ENCODE measurements at regions not wholly inside any gene's neighbourhood (a gene's known extent, or its start where the extent isn't known, plus 50 kb on each side); places are given as distances from the start of the nearest gene placed in this dataset.

DNA sequence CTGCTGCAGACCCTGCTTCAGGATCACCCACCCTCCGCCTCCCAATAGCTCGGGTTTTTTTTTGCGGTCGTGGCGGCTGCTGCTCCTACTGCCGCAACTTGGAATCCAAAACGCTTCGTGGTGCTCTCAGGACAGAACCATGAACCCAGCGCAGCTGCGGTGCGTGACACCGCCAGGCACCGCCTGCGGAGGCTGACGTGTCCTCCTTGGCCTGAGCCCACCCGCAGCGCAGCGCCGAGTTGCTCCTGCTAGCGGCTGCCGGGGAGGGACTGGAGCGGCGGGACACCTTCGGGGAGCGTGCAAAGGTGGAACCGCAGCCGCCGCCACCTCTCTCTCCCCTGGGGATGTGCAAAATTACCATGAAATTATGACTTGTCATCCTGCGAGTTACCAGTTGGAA, 1893.0 kb downstream of the TP53TG3F start:
- H3K4me1 Mint-ChIP-seq: no peaks in the 10 kb centered on the region
- DNase-seq: no peak
- H3K27ac ChIP-seq (ENCODE audit: low read length): no peak overlapping the region
- no peaks in the 10 kb centered on the region for H3K36me3 ChIP-seq (ENCODE audit: control insufficient read depth, insufficient read depth, low read length)
- H3K4me3 ChIP-seq (ENCODE audit: low read length): no peak overlapping the region
- peaks cover 11 to 16% of the 10 kb centered on the region in 2 donors for H3K9me3 Mint-ChIP-seq
- H3K4me1 ChIP-seq (ENCODE audit: control insufficient read depth, insufficient read depth, low read length): no peaks in the 10 kb centered on the region
- H3K4me3 Mint-ChIP-seq: no peak overlapping the region
- H3K36me3 Mint-ChIP-seq: peaks cover 9% of the 10 kb centered on the region
- intact Hi-C loops (cut with micrococcal nuclease): no loop called here
- no peak overlapping the region for H3K27ac Mint-ChIP-seq
- H3K9me3 ChIP-seq (ENCODE audit: control insufficient read depth, insufficient read depth, low read length): peaks cover 4% of the 10 kb centered on the region
- H3K27me3 ChIP-seq (ENCODE audit: control insufficient read depth, insufficient read depth, low read length): no peaks in the 10 kb centered on the region
- no peaks in the 10 kb centered on the region for H3K27me3 Mint-ChIP-seq (ENCODE audit: low read depth in 2 of 2)
- TF ChIP-seq, protein P1, sequence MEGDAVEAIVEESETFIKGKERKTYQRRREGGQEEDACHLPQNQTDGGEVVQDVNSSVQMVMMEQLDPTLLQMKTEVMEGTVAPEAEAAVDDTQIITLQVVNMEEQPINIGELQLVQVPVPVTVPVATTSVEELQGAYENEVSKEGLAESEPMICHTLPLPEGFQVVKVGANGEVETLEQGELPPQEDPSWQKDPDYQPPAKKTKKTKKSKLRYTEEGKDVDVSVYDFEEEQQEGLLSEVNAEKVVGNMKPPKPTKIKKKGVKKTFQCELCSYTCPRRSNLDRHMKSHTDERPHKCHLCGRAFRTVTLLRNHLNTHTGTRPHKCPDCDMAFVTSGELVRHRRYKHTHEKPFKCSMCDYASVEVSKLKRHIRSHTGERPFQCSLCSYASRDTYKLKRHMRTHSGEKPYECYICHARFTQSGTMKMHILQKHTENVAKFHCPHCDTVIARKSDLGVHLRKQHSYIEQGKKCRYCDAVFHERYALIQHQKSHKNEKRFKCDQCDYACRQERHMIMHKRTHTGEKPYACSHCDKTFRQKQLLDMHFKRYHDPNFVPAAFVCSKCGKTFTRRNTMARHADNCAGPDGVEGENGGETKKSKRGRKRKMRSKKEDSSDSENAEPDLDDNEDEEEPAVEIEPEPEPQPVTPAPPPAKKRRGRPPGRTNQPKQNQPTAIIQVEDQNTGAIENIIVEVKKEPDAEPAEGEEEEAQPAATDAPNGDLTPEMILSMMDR (IDR thresholded peaks at IDR 0.05): no peak
- WGBS (ENCODE audit: insufficient coverage): 49% methylated on average over 29 of the region's 29 CpGs
- no peak for ATAC-seq

DNA sequence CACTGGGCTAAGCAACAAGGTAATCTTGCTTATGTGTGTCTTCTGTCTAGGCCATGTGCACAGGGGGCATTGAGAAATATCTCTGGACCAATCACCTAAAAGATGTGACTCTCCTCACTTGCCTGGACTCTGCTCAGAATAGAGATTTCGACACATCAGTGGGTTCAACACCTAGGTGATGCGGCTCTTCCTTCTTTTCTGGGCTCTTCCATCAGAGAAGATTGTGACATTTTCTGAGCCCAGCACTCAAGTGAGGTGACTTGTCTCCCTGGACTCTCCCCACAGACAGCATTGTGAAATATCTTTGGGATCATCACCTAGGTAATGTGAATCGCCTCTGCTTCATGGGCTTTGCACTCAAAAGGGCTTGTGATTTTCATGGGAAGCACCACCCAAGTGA, 1904.1 kb downstream of the TP53TG3F start:
- no peaks in the 10 kb centered on the region for H3K4me1 ChIP-seq (ENCODE audit: control insufficient read depth, insufficient read depth, low read length)
- WGBS (ENCODE audit: insufficient coverage): 78% methylated on average over 3 of the region's 3 CpGs
- DNase-seq: no peak
- TF ChIP-seq, protein P1 (IDR thresholded peaks at IDR 0.05): no peak
- Mint-ChIP-seq H3K27me3 (ENCODE audit: low read depth in 2 of 2) (no peaks in the 10 kb centered on the region), H3K4me3 (no peak overlapping the region), H3K9me3 (peaks cover 12 to 18% of the 10 kb centered on the region in 2 donors), H3K27ac (no peak overlapping the region), H3K36me3 (no peaks in the 10 kb centered on the region), H3K4me1 (no peaks in the 10 kb centered on the region)
- no peaks in the 10 kb centered on the region for H3K36me3 ChIP-seq (ENCODE audit: control insufficient read depth, insufficient read depth, low read length)
- H3K9me3 ChIP-seq (ENCODE audit: control insufficient read depth, insufficient read depth, low read length): peaks cover 41% of the 10 kb centered on the region
- no peaks in the 10 kb centered on the region for H3K27me3 ChIP-seq (ENCODE audit: control insufficient read depth, insufficient read depth, low read length)
- intact Hi-C loops (cut with micrococcal nuclease): no loop called here
- ATAC-seq: no peak
- H3K4me3 ChIP-seq (ENCODE audit: low read length): no peak overlapping the region
- H3K27ac ChIP-seq (ENCODE audit: low read length): no peak overlapping the region

DNA sequence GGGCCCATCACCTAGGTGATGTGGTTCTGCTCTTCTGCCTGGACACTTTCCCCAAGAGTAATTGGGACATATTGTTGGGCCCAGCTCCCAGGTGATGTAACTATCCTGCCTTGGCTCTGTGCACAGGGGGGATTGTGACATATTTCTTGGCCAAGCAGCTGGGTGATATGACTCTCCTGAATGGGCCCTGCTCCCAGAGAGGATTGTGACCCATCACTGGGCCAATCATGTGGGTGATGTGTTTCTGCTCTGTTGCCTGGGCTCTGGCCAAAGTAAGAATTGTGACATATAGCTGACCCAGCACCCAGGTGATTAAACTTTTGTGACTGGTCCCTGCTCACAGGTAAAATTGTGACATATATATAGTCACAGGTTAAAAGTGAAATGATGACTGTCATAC, 1904.9 kb downstream of the TP53TG3F start:
- ATAC-seq: no peak
- intact Hi-C loops (cut with micrococcal nuclease): no loop called here
- H3K9me3 Mint-ChIP-seq: peaks cover 12 to 18% of the 10 kb centered on the region in 2 donors

DNA sequence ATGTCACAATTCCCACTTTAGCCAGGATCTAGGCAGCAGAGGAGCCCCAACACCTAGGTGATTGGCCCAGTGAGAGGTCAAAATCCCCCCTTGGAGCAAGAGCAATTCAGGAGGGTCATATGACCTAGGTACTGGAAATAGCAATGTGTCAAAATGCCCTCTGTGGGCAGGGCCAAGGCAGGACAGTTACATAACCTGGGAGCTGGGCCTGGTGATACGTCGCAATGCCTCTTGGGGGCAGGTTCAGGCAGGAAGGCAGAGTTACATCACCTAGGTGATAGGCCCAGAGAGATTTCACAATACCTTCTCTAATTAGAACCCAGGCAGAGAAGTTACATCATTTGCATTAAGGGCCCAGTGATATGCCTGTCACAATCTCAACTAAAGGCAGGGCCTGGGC, 1906.3 kb downstream of the TP53TG3F start:
- DNase-seq (no peak), ATAC-seq (no peak)
- no peak overlapping the region for H3K27ac ChIP-seq (ENCODE audit: low read length)
- no peaks in the 10 kb centered on the region for H3K36me3 ChIP-seq (ENCODE audit: control insufficient read depth, insufficient read depth, low read length)
- no peaks in the 10 kb centered on the region for H3K4me1 Mint-ChIP-seq
- intact Hi-C loops (cut with micrococcal nuclease): no loop called here
- H3K27ac Mint-ChIP-seq: no peak overlapping the region
- no peaks in the 10 kb centered on the region for H3K4me1 ChIP-seq (ENCODE audit: control insufficient read depth, insufficient read depth, low read length)
- peaks cover 41% of the 10 kb centered on the region for H3K9me3 ChIP-seq (ENCODE audit: control insufficient read depth, insufficient read depth, low read length)
- 71% methylated on average over 2 of the region's 2 CpGs for WGBS (ENCODE audit: insufficient coverage)
- peaks cover 9 to 18% of the 10 kb centered on the region in 2 donors for H3K9me3 Mint-ChIP-seq
- H3K4me3 ChIP-seq (ENCODE audit: low read length): no peak overlapping the region
- H3K4me3 Mint-ChIP-seq: no peak overlapping the region
- H3K27me3 Mint-ChIP-seq (ENCODE audit: low read depth in 2 of 2): no peaks in the 10 kb centered on the region
- H3K27me3 ChIP-seq (ENCODE audit: control insufficient read depth, insufficient read depth, low read length): no peaks in the 10 kb centered on the region
- TF ChIP-seq, protein P1 (IDR thresholded peaks at IDR 0.05): no peak
- no peaks in the 10 kb centered on the region for H3K36me3 Mint-ChIP-seq

More for the DNA sequence above, 1904.9 kb downstream of the TP53TG3F start:
- Histone ChIP-seq H3K27ac (ENCODE audit: low read length) (no peak overlapping the region), H3K36me3 (ENCODE audit: control insufficient read depth, insufficient read depth, low read length) (no peaks in the 10 kb centered on the region), H3K4me1 (ENCODE audit: control insufficient read depth, insufficient read depth, low read length) (no peaks in the 10 kb centered on the region), H3K9me3 (ENCODE audit: control insufficient read depth, insufficient read depth, low read length) (peaks cover 38% of the 10 kb centered on the region), H3K27me3 (ENCODE audit: control insufficient read depth, insufficient read depth, low read length) (no peaks in the 10 kb centered on the region), H3K4me3 (ENCODE audit: low read length) (no peak overlapping the region)
- no peak overlapping the region for H3K27ac Mint-ChIP-seq
- no peak overlapping the region for H3K4me3 Mint-ChIP-seq
- H3K4me1 Mint-ChIP-seq: no peaks in the 10 kb centered on the region
- no peaks in the 10 kb centered on the region for H3K27me3 Mint-ChIP-seq (ENCODE audit: low read depth in 2 of 2)
- DNase-seq: no peak
- TF ChIP-seq, protein P1 (IDR thresholded peaks at IDR 0.05): no peak
- no peaks in the 10 kb centered on the region for H3K36me3 Mint-ChIP-seq

Data from natural killer cell (primary cell).